ENCODE measurements at regions not wholly inside any gene's neighbourhood (a gene's known extent, or its start where the extent isn't known, plus 50 kb on each side); places are given as distances from the start of the nearest gene placed in this dataset.

- Histone ChIP-seq H3K4me3 (ENCODE audit: low read depth, low read length, poor library complexity, severe bottlenecking) (no peak overlapping the region), H3K36me3 (ENCODE audit: insufficient read depth, low read length, poor library complexity, severe bottlenecking) (no peaks in the 10 kb centered on the region), H3K27me3 (replicated peaks; ENCODE audit: insufficient read depth, low read depth, low read length, poor library complexity) (no peaks in the 10 kb centered on the region), H3K27ac (ENCODE audit: low read depth, low read length, poor library complexity, severe bottlenecking) (no peak overlapping the region), H3K9me3 (ENCODE audit: low read depth, low read length, poor library complexity, severe bottlenecking) (no peaks in the 10 kb centered on the region), H3K4me1 (ENCODE audit: insufficient read depth, low read length, poor library complexity, severe bottlenecking) (no peaks in the 10 kb centered on the region)
- no peak for TF ChIP-seq EZH2 (IDR thresholded peaks at IDR 0.05; ENCODE audit: borderline replicate concordance, low read depth, low read length, poor library complexity, severe bottlenecking)
- TF ChIP-seq, protein P1, sequence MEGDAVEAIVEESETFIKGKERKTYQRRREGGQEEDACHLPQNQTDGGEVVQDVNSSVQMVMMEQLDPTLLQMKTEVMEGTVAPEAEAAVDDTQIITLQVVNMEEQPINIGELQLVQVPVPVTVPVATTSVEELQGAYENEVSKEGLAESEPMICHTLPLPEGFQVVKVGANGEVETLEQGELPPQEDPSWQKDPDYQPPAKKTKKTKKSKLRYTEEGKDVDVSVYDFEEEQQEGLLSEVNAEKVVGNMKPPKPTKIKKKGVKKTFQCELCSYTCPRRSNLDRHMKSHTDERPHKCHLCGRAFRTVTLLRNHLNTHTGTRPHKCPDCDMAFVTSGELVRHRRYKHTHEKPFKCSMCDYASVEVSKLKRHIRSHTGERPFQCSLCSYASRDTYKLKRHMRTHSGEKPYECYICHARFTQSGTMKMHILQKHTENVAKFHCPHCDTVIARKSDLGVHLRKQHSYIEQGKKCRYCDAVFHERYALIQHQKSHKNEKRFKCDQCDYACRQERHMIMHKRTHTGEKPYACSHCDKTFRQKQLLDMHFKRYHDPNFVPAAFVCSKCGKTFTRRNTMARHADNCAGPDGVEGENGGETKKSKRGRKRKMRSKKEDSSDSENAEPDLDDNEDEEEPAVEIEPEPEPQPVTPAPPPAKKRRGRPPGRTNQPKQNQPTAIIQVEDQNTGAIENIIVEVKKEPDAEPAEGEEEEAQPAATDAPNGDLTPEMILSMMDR (conservative IDR thresholded peaks at IDR 0.05; ENCODE audit: low read depth, low read length), result no peak
- ChIA-PET POLR2A (ENCODE audit: low non-redundant PET) (no interaction called here), CTCF (no interaction called here)
- no TSS peak for BruUV-seq (replicated peaks)
- no peak for DNase-seq (ENCODE audit: low spot score)
- intact Hi-C loops (cut with micrococcal nuclease; ENCODE audit: unreplicated experiment), result no loop called here
Measured at GRCh38 chr7:67825356-67825755, 828.7 kb downstream of the TYW1 start.

- Histone ChIP-seq H3K9me3 (ENCODE audit: low read depth, low read length, poor library complexity, severe bottlenecking) (no peaks in the 10 kb centered on the region), H3K4me1 (ENCODE audit: insufficient read depth, low read length, poor library complexity, severe bottlenecking) (peaks cover 10% of the 10 kb centered on the region), H3K36me3 (ENCODE audit: insufficient read depth, low read length, poor library complexity, severe bottlenecking) (no peaks in the 10 kb centered on the region), H3K27ac (ENCODE audit: low read depth, low read length, poor library complexity, severe bottlenecking) (no peak overlapping the region), H3K4me3 (ENCODE audit: low read depth, low read length, poor library complexity, severe bottlenecking) (no peak overlapping the region), H3K27me3 (replicated peaks; ENCODE audit: insufficient read depth, low read depth, low read length, poor library complexity) (no peaks in the 10 kb centered on the region)
- DNase-seq (ENCODE audit: low spot score), result no peak
- TF ChIP-seq, protein P1 (conservative IDR thresholded peaks at IDR 0.05; ENCODE audit: low read depth, low read length), result no peak
- no peak for TF ChIP-seq EZH2 (IDR thresholded peaks at IDR 0.05; ENCODE audit: borderline replicate concordance, low read depth, low read length, poor library complexity, severe bottlenecking)
- no TSS peak for BruUV-seq (replicated peaks)
- intact Hi-C loops (cut with micrococcal nuclease; ENCODE audit: unreplicated experiment), result no loop called here
- POLR2A ChIA-PET (ENCODE audit: low non-redundant PET), result no interaction called here
- CTCF ChIA-PET, result no interaction called here
Measured at GRCh38 chr7:67841896-67842295, 845.3 kb downstream of the TYW1 start.

GRCh38 chr7:67842571-67842970 lies 845.9 kb downstream of the TYW1 start:
- Histone ChIP-seq H3K9me3 (ENCODE audit: low read depth, low read length, poor library complexity, severe bottlenecking) (no peaks in the 10 kb centered on the region), H3K36me3 (ENCODE audit: insufficient read depth, low read length, poor library complexity, severe bottlenecking) (no peaks in the 10 kb centered on the region), H3K4me1 (ENCODE audit: insufficient read depth, low read length, poor library complexity, severe bottlenecking) (peaks cover 15% of the 10 kb centered on the region), H3K27me3 (replicated peaks; ENCODE audit: insufficient read depth, low read depth, low read length, poor library complexity) (no peaks in the 10 kb centered on the region), H3K27ac (ENCODE audit: low read depth, low read length, poor library complexity, severe bottlenecking) (no peak overlapping the region), H3K4me3 (ENCODE audit: low read depth, low read length, poor library complexity, severe bottlenecking) (no peak overlapping the region)
- intact Hi-C loops (cut with micrococcal nuclease; ENCODE audit: unreplicated experiment), result no loop called here
- no peak for DNase-seq (ENCODE audit: low spot score)
- no peak for TF ChIP-seq EZH2 (IDR thresholded peaks at IDR 0.05; ENCODE audit: borderline replicate concordance, low read depth, low read length, poor library complexity, severe bottlenecking)
- TF ChIP-seq, protein P1 (conservative IDR thresholded peaks at IDR 0.05; ENCODE audit: low read depth, low read length), result no peak
- BruUV-seq (replicated peaks), result no TSS peak
- ChIA-PET POLR2A (ENCODE audit: low non-redundant PET) (no interaction called here), CTCF (no interaction called here)

Data from A673 (cell line).